ENCODE measurements at regions not wholly inside any gene's neighbourhood (a gene's known extent, or its start where the extent isn't known, plus 50 kb on each side); places are given as distances from the start of the nearest gene placed in this dataset.

- TF ChIP-seq PKNOX1 (IDR thresholded peaks at IDR 0.05) (no peak), FOXK2 (IDR thresholded peaks at IDR 0.05) (no peak), ELF4 (IDR thresholded peaks at IDR 0.05) (no peak), SUZ12 (IDR thresholded peaks at IDR 0.05) (no peak), FOXA1 (IDR thresholded peaks at IDR 0.05) (no peak), SP1 (IDR thresholded peaks at IDR 0.05) (no peak), FOXM1 (IDR thresholded peaks at IDR 0.05; ENCODE audit: borderline replicate concordance) (no peak), ARNT (IDR thresholded peaks at IDR 0.05) (no peak), ZNF384 (IDR thresholded peaks at IDR 0.05) (no peak), TARDBP (IDR thresholded peaks at IDR 0.05) (no peak), CTBP1 (IDR thresholded peaks at IDR 0.05; ENCODE audit: borderline replicate concordance) (no peak), BHLHE40 (IDR thresholded peaks at IDR 0.05; ENCODE audit: borderline replicate concordance) (no peak), L3MBTL2 (conservative IDR thresholded peaks at IDR 0.05) (no peak)
Observed at GRCh38 chr9:751137-752051, 90.1 kb upstream of the DMRT1 start.

Data from HEK293T (cell line).